ENCODE measurements at regions not wholly inside any gene's neighbourhood (a gene's known extent, or its start where the extent isn't known, plus 50 kb on each side); places are given as distances from the start of the nearest gene placed in this dataset.

GRCh38 chr7:155182406-155182970 lies 112.4 kb downstream of the HTR5A start:
- no peak for DNase-seq

GRCh38 chr7:155183655-155184054 lies 113.5 kb downstream of the HTR5A start:
- no peak for DNase-seq

GRCh38 chr7:155184923-155185322 lies 112.8 kb upstream of the INSIG1 start:
- DNase-seq = no peak

- no peak for DNase-seq
Measured at GRCh38 chr7:155187061-155187785, 110.5 kb upstream of the INSIG1 start.

- DNase-seq = no peak
Measured at GRCh38 chr7:155188357-155188756, 109.3 kb upstream of the INSIG1 start.

- DNase-seq = no peak
Measured at GRCh38 chr7:155188821-155189581, 108.7 kb upstream of the INSIG1 start.

GRCh38 chr7:155189590-155189989 lies 108.1 kb upstream of the INSIG1 start:
- DNase-seq = no peak

- DNase-seq = peak; percentile 66
Measured at GRCh38 chr7:155190688-155191087, 107.0 kb upstream of the INSIG1 start.

- DNase-seq = no peak
Measured at GRCh38 chr7:155191137-155191536, 106.5 kb upstream of the INSIG1 start.

GRCh38 chr7:155191901-155192478 lies 105.7 kb upstream of the INSIG1 start:
- no peak for DNase-seq

GRCh38 chr7:155192961-155193640 lies 104.6 kb upstream of the INSIG1 start:
- DNase-seq = no peak

GRCh38 chr7:155193716-155194115 lies 104.0 kb upstream of the INSIG1 start:
- no peak for DNase-seq

GRCh38 chr7:155194382-155195140 lies 103.1 kb upstream of the INSIG1 start:
- DNase-seq = no peak

- DNase-seq = no peak
Measured at GRCh38 chr7:155195939-155196523, 101.6 kb upstream of the INSIG1 start.

GRCh38 chr7:155198196-155198892 lies 99.3 kb upstream of the INSIG1 start:
- DNase-seq = no peak

GRCh38 chr7:155198901-155199845 lies 98.5 kb upstream of the INSIG1 start:
- DNase-seq = no peak

- DNase-seq = no peak
Measured at GRCh38 chr7:155201325-155202087, 96.2 kb upstream of the INSIG1 start.

GRCh38 chr7:155202106-155202871 lies 95.4 kb upstream of the INSIG1 start:
- no peak for DNase-seq
